Kidney (tissue), 13 donors: ENCODE measurements at regions not wholly inside any gene's neighbourhood (a gene's known extent, or its start where the extent isn't known, plus 50 kb on each side); places are given as distances from the start of the nearest gene placed in this dataset.
A peak's percentile ranks its signal among the peaks of the same experiment; 100 is the strongest.

ENCODE experiments used
- DNase-seq, 5 donors: peaks; one replicate each; pipeline ENCODE4 v3.0.0-alpha.2; 2013 to 2020
- FAIRE-seq: peaks from 2 replicates; lab custom pipeline; 2012; peaks lifted over from hg19 to GRCh38; lab: Jason Lieb, UNC
- H3K27ac ChIP-seq, 2 donors: one replicate each; pipeline ENCODE4 v1.7.0; 2013; ENCODE audit warnings: low read depth in 2 of 2, low read length in 2 of 2, inconsistent platforms in 1 of 2
- H3K27me3 ChIP-seq: one replicate; pipeline ENCODE4 v1.7.1; 2013; ENCODE audit warnings: low read length, inconsistent platforms; ENCODE audit not compliant: control insufficient read depth, insufficient read depth
- H3K36me3 ChIP-seq, 3 donors: one replicate each; pipeline versions ENCODE4 v1.7.0 to v1.7.1; 2013; ENCODE audit warnings: low read length in 3 of 3, control low read depth in 1 of 3, inconsistent platforms in 1 of 3; ENCODE audit not compliant: insufficient read depth in 3 of 3, control insufficient read depth in 2 of 3
- H3K4me1 ChIP-seq, 3 donors: one replicate each; pipeline versions ENCODE4 v1.7.0 to v1.7.1; 2013; ENCODE audit warnings: low read length in 3 of 3, inconsistent platforms in 1 of 3, low read depth in 1 of 3; ENCODE audit not compliant: control insufficient read depth in 2 of 3, insufficient read depth in 2 of 3
- H3K4me3 ChIP-seq, 3 donors: one replicate each; pipeline versions ENCODE4 v1.7.0 to v1.8.1; 2013; ENCODE audit warnings: low read length in 3 of 3, control low read depth in 1 of 3, inconsistent platforms in 1 of 3
- H3K9ac ChIP-seq, 3 donors: one replicate each; pipeline versions ENCODE4 v1.7.0 to v1.7.1; 2013; ENCODE audit warnings: low read length in 3 of 3, control low read depth in 1 of 3, inconsistent platforms in 1 of 3
- H3K9me3 ChIP-seq, 3 donors: one replicate each; pipeline versions ENCODE4 v1.7.0 to v1.7.1; 2013; ENCODE audit warnings: low read length in 3 of 3, control low read depth in 1 of 3, inconsistent platforms in 1 of 3; ENCODE audit not compliant: control insufficient read depth in 2 of 3, insufficient read depth in 1 of 3
- intact Hi-C: fragments of 100-400 bp; cut with DNase I; formaldehyde crosslinking; loops from one replicate; pipeline ENCODE4 v1.11.1; 2022
- TF ChIP-seq, protein P1 (sequence below): IDR thresholded peaks from 3 replicates; pipeline ENCODE4 v1.5.1; 2012; ENCODE audit warnings: mild to moderate bottlenecking, moderate library complexity, borderline replicate concordance; ENCODE audit not compliant: insufficient read depth; ENCODE audit errors: extremely low read depth
- donor health status: control.
- donor health status: control.
- donor health status: control.
- donor health status: control.
- donor health status: control.
- donor health status: DM: yes; HTN: yes; CAD: no.
- donor health status: Normal renal cell carcinoma (clear cell type).

DNA sequence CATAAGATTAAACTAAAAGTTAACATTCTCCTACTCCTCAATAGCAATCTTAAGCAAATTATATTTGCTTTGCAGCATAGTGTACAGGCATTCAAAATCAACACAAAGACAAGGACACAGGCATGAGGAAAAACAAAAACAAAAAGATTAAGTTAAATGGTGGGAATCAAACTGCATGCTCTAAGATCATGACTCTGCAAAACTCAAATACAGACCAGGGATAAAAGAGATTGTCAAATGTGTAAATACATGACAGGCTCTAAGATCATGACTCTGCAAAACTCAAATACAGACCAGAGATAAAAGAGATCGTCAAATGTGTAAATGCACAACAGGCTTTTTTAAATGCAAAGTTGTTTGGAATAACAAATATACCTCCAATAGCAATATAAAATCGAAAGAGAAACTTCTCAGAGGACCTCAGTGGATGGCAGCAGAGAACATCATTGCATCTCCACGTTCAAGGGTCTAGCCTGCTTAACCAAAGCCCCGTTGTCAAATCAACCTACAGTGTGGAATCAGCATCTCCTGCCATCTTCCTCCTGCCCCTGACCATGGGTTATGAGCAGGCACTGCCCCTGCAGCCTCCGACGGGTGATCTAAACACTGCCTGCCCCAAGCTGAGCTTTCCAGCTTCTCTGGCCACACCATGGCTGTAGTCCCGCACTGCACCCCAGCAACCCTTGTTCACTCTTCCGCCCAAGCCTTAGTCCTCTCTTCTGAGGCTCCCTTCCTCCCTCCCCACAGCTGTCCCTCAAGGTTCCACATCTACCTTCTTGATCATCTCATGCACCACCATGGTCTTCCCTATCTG, 446.1 kb downstream of the SOX9 start:
- Histone ChIP-seq H3K4me1 (no peaks in the 10 kb centered on the region), H3K27ac (no peak overlapping the region), H3K27me3 (no peaks in the 10 kb centered on the region), H3K9me3 (no peaks in the 10 kb centered on the region), H3K9ac (no peak overlapping the region), H3K4me3 (no peak overlapping the region), H3K36me3 (no peaks in the 10 kb centered on the region)
- TF ChIP-seq, protein P1, sequence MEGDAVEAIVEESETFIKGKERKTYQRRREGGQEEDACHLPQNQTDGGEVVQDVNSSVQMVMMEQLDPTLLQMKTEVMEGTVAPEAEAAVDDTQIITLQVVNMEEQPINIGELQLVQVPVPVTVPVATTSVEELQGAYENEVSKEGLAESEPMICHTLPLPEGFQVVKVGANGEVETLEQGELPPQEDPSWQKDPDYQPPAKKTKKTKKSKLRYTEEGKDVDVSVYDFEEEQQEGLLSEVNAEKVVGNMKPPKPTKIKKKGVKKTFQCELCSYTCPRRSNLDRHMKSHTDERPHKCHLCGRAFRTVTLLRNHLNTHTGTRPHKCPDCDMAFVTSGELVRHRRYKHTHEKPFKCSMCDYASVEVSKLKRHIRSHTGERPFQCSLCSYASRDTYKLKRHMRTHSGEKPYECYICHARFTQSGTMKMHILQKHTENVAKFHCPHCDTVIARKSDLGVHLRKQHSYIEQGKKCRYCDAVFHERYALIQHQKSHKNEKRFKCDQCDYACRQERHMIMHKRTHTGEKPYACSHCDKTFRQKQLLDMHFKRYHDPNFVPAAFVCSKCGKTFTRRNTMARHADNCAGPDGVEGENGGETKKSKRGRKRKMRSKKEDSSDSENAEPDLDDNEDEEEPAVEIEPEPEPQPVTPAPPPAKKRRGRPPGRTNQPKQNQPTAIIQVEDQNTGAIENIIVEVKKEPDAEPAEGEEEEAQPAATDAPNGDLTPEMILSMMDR: no peak
- FAIRE-seq (no peak), DNase-seq (no peak)
- intact Hi-C loops: no loop called here

DNA sequence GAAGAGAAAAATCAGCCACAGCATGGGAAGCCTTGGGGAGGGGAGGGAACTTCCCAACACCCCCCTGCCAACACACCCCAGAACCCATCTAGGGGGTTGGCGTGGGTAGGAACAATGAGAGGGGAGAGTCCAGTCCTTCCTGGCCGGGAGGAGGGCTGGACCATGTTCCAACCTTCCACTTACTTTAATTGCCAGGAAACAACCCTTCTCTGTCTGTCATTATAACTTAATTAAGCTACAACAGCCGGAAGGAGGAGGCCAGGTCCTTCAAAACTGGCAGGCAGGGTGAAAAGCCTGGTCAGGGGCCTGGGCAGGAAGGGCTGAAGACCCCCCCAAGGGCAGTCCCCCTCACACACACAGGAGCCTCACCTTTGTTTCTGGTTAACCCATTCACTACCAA, 447.0 kb downstream of the SOX9 start:
- TF ChIP-seq, protein P1: no peak
- no peak for FAIRE-seq
- intact Hi-C loops: no loop called here

DNA sequence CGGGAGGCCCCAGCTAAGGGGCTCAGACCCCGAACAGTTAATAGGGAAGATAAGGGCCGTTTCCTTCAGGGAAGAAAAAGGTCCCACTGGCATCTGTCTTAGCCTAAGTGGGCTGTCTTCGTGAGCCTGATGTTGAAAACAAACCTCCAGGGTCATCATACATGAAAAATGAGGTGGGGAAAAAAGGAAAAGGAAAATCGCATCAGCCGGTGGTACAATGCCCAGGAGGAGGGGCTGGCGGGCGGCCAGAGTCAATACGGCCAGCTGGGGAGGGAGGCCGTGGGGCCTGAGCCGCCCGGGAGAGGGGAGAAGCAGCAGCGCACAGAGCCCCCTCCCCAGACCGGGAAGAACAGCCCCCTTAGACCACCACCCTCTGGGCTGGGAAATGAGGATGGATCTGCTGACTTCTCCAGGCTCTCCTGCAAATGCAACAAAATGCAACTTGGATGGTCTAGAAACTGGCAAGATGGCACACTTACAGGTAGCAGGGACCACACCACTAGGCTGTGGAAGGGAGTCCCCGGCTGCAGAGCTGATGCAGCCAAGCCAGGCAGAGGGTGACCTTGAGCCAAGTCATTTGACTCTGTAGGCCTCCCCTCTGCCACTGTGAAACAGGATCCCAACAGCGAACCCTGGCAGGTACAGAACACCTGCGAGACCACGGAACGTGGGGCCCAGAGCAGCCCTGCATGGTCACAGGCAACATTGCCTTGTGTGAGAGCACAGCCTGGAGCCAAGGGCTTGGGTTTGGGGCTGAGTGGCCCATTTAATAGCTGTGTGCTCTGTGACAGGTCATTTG, 448.5 kb downstream of the SOX9 start:
- no peaks in the 10 kb centered on the region for H3K4me1 ChIP-seq
- no peak for DNase-seq
- H3K27me3 ChIP-seq: no peaks in the 10 kb centered on the region
- no peak overlapping the region for H3K4me3 ChIP-seq
- no peaks in the 10 kb centered on the region for H3K9me3 ChIP-seq
- FAIRE-seq: no peak
- H3K27ac ChIP-seq: no peak overlapping the region
- TF ChIP-seq, protein P1: no peak
- H3K9ac ChIP-seq: no peak overlapping the region
- intact Hi-C loops: no loop called here
- H3K36me3 ChIP-seq: no peaks in the 10 kb centered on the region

More for the DNA sequence above, 447.0 kb downstream of the SOX9 start:
- DNase-seq: peak in 1 of 5 donors; percentile 38
- Histone ChIP-seq H3K4me3 (no peak overlapping the region), H3K27ac (no peak overlapping the region), H3K4me1 (no peaks in the 10 kb centered on the region), H3K27me3 (no peaks in the 10 kb centered on the region), H3K36me3 (no peaks in the 10 kb centered on the region), H3K9ac (no peak overlapping the region), H3K9me3 (no peaks in the 10 kb centered on the region)
